CMK (cell line): ENCODE measurements at regions not wholly inside any gene's neighbourhood (a gene's known extent, or its start where the extent isn't known, plus 50 kb on each side); places are given as distances from the start of the nearest gene placed in this dataset.

Source experiments
- DNase-seq: peaks from one replicate; pipeline ENCODE4 v3.0.0-alpha.2; 2010; ENCODE audit warnings: low read depth

DNA sequence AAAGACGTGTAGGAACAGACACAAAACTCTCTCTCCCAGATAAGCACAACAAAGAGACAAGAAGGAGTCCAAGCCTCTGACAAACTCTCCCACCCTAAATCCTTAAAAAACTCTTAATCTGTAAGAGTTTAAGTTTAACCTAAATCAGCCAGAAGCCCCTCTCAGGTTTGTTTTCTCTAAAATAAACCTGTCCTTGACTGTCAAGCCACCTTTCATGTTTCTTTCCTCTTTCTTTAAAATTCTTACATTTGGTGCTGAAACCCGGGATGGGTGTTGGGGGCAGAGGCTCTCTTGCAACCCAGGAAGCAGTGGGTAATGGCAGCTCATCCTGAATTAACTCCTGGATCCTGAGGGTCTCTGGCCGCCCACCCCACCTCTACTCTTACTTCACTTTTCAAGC lies 107.8 kb upstream of the TENT5D start:
- DNase-seq = no peak

DNA sequence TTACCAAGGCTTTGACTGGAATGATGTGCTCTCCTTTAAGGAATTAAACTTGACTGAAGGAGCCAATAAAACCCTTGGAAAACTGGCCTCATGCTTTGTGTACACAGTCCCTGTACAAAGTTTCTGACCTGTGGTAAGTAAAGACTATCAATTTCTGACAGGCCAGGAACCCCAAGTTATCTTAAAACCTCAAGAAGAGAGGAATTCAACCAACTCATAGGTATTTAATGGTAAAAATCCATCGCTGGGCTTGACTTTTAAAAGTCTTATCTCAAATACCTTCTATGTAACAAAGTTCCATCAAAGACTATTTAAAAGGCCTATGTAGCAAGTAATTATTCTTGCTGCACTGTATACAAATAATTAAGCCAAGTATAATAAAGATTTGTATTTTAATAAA lies 103.7 kb upstream of the TENT5D start:
- no peak for DNase-seq

DNA sequence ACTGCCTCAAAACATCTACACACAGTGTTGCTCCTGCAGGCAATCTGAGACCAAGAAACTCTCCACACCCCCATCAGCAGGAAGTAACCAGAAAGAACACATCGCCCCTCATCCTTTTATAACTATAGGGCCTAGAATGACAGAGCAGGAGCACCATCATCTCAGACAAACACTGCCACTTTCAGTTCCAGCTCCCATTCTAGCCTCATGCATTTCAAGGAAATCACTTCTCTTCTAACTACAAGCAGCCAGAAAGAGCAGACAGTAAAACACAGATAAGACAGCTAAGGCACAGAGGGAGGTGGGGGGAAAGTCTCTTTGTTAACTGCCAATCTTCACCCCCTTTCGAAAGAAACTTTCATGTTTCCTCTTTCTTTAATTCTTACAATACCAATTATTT lies 102.6 kb upstream of the TENT5D start:
- DNase-seq = no peak

DNA sequence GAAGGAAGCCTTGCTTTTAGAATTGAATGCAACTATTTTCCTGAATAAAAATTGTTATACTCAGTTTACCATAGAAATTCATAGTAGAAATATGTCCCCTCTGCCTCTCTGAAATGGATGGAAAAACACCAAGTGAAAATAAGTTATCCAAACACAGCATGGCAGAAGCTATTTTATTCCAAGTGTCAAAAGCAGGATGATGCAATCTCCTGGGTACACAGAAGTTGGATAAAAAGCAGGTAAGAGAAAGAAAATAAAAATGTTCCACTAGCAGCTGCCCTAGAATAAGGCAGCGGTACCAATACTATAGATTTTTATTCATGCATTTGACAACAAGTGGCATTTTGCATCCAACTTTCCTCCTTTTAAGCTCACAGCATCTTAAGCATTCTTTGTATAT lies 89.0 kb upstream of the TENT5D start:
- DNase-seq = no peak

DNA sequence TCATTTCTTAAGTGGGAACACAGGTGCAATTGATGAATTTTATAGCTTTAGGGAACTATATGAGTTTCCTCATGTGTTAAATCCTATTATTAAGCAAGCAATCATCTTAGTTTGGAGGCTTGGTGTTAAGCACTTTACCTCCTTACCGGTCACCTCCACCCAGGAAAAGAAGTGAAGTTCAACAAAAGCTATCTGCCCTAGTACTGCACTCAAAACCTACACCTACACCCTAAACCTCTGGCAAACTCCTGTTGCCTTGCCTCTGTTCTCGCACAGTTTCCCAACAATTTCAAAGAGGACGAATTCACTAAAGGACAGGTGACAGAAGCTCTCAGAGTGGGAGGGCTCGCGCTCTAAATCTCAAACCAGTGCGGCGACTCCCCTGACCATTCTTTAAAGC lies 85.7 kb upstream of the TENT5D start:
- DNase-seq = no peak

DNA sequence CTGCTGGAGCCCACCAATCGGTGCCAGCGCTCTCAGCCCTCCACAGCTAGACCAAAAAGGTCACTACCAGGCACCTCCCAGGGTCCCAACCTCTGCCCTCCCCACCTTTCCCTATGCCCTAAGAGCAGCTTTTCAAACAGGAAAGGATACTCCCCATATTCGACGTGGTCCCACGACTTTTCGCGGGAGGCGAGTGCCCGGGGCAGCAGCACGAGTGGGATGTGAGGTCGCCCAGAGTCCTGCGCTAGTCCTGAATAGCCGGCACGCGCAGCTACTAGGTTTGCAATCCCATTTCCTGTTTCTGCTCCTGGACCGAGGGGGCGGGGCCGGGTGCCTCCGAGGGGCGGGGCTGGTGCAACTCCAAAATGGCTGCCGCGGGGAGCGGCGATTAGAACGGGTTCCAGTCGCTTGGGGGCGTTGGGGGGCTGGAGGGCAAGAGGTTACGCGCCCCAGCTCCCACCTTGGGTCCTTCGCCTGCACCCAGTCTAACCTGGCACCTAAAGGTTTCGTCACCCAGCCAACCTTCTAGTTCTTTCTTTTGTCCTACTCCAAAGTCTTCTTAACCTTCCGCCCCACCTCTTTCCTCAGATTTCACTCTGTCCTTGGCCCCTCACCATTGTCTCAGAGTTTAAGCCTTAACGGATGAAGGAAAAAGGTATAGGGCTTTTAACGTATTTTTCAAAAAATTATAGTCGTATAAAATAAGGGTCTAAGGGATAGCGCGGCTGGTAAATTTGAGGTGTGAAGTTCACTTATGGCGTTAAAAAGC lies 85.0 kb upstream of the TENT5D start:
- peak; percentile 22 for DNase-seq

DNA sequence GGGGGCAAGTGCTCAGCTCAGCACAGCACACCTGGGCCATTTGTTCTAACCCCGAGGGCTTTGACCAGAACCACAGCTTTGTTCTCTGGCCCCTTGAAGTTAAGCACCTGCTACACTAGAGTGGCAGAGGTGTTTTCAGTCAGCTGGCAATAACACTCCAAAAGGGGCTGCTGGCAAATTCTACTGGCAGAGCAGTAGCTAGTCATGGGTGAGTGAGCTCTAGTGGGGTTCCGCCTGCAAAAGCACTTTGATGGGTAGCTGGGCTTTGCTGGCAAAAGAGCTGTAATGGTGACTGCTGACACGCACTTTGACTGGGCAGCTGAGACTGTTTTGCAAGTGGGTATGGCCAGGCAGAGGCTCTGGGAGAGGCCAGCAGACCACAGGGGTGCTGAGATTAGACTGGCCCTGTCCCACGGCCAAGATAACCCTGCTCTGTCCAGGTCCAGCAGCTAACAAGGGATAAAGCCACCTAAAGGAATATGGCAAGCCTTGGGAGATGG lies 65.2 kb upstream of the TENT5D start:
- no peak for DNase-seq
